RPMI8226 (cell line): ENCODE measurements at regions not wholly inside any gene's neighbourhood (a gene's known extent, or its start where the extent isn't known, plus 50 kb on each side); places are given as distances from the start of the nearest gene placed in this dataset.
"Not testable (repeated sequence)": the region's sequence is repeated elsewhere in the genome, so short reads cannot be mapped to it uniquely, and the experiment has no call there.

Experiments
- DNase-seq: peaks from one replicate; pipeline ENCODE4 v3.0.0-alpha.2; 2015

- DNase-seq: no peak
Measured at GRCh38 chr5:148708854-148709253, 54.5 kb upstream of the HTR4 start.

- no peak for DNase-seq
Measured at GRCh38 chr5:148711961-148712360, 57.6 kb upstream of the HTR4 start.

DNA sequence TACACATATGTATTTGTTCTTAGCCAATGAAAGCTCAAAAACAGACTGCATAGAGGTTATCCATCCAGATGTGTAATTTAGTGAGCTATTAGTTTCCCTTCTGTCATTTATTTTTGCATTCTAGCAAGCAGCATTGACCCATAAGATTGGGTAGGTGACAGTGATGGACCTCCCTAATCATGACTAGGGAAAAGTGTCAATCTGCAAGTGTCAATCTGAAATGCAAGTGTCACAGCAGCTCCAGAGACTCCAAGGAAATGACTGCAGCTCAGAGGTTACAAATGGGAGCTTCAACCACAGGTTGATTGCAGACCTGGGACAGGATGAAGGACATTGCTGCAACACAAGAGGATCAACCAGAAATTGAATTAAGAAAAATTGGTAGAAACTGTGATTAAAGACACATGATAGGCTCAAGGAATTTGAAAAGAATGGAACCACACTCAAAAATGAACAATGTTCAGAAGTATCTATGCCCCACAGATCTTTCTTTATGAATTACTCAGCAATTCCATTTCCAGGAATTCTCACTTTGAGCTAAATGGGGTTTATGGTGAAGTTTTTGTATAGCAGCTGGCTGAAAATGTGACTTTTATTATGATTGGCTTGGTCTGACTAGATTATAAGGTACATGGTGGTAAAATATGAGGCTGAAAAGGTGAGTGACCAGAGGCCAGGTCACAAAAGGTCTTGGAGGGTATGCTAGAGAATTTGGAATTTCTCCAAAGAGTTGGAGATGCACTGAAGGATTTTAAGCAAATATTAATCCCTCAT is 59.6 kb upstream of the HTR4 start:
- no peak for DNase-seq

DNA sequence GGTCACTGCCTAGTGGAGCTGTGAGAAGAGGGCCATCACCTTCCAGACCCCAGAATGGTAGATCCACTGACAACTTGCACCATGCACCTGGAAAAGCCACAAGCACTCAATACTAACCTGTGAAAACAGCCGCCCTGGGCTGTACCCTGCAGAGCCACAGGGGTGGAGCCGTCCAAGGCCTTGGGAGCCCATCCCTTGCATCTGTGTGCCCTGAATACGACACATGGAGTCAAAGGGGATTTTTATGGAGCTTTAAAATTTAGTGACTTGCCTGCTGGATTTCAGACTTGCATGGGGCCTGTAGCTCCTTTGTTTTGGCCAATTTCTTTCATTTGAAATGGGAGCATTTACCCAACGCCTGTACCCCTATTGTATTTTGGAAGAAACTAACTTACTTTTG is 62.4 kb upstream of the HTR4 start:
- no peak for DNase-seq

GRCh38 chr5:148717668-148718067 is 63.3 kb upstream of the HTR4 start:
- no peak for DNase-seq

DNA sequence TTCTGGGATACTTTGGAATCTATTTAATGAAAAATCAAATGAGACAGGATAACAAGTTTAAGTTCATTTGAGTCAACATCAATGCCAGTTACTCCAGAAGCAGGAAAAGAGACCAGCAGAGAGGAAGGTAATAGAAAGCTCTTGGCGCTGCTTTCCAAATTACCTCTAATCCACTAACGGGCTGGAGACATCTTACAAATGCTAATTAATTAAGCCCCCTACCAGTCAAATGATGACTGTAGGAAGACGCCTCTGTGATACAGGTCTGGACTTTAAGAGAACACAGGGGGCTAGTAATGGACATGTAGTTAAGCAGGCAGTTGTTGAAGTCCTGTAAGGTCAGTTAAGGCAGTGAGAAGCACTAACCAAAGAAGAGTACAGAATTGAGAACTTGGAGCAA is 65.3 kb upstream of the HTR4 start:
- no peak for DNase-seq

DNA sequence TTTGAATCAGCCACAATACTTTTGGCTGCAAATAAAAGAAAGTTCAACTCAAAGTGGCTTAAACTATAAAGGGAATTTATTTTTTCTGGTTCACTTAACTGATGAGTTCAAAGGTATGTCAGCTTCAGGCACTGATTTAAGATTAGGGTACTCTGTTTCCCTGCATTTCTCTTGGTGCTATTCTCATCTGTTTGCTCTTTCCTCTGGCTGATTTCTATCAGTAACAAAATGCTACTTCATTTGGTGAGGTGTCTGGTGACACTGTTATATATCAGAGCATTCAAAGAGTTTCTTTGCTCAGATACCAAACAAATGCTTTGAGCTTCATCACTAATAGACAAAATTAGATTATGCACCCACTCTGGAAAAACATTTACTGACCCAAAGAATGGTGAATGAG is 65.9 kb upstream of the HTR4 start:
- DNase-seq: no peak

- no peak for DNase-seq
Measured at GRCh38 chr5:148723143-148723542, 68.8 kb upstream of the HTR4 start.

DNA sequence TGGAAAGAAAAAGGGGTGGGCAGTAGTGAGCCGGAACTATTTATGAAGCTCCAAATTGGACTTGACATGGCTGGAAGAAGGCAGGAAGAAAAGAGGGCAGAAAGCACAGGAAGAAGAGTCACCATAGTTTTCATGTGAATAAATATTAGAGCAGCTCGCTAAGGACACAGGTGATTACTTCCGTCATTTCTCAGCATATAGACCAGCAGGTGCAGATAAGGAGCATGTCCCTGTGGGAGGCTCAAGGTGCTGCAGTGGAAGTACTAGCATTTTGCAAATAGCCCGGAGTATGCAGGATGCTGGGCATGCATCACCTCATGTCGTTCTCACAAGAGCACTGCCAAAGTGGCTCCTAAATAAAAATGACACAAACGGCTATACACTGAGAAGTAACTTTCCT is 71.3 kb upstream of the HTR4 start:
- no peak for DNase-seq

GRCh38 chr5:148729182-148729581 is 74.9 kb upstream of the HTR4 start:
- no peak for DNase-seq

GRCh38 chr5:148730270-148730669 is 75.9 kb upstream of the HTR4 start:
- DNase-seq: no peak

GRCh38 chr5:148730942-148731898 is 76.9 kb upstream of the HTR4 start:
- DNase-seq: peak; percentile 85

DNA sequence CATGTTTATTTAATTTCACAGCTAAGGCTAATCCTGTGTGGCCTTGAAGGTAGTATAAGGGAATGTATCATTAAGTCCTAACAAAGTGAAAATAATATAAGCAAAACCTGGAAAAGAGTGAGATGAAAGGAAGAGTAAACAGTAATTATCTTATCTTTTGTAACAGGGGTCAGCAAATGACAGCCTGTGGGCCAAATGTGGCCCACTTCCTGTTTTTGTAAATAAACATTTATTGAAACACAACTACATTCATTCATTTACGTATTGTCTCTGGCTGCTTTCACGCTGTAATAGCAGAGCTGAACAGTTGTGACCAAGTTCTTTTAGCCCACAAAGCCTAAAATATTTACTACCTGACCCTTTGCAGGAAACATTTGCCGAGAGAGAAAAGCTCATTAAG is 78.4 kb upstream of the HTR4 start:
- no peak for DNase-seq

DNA sequence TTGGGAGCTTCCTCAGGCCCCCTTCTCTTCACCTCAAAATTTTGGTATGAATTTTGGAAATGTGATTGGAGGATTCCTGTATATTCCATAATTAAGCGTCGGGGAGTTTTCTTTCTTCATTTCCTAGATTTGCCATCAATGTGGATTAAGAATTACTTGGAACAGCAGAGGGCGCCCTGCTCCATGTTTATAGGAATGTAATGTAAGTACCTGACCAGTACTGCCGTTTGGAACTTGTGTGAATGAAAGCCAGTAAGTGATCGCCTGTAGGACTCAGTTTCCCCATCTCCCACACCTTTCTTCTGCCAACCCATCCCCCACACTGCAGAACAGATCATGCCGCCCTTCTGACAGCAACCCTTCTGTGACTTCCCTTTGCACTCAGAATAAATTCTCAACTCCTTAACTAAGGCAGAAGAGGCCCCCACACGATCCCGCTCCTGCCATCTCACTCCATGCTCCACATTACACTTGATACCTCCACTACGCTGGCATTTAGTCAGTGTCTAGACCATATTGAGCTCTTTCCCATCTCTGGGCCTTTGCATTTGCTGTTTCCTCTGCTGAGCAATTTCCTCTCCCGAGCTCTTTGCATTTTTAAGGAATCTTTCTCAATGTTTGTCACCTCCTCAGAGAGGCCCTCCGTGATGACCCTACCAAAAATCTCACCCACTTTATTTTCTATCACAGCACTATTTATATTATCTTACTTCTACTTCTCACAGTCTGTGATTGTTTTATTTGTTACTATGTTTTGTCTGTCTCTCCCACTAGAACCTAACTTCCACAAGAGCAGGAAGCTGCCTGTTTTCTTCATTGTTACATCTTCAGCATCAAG is 79.5 kb upstream of the HTR4 start:
- peak; percentile 81 for DNase-seq

DNA sequence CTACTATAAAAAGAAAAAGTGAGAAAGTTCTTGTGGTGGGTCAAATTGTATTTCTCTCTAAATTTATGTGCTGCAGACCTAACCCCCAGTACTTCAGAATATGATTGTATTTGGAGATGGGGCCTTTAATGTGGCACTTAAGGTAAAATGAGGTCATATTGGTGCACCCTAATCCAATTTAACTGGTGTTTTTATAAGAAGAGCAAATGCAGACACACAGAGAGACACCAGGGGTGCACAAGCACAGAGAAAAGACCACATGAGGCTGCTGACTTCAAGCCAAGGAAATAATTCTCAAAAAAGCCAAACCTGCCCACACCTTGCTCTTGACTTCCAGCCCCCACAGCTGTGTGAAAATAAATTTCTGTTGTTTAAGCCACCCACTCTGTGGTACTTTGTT is 80.2 kb upstream of the HTR4 start:
- no peak for DNase-seq

DNA sequence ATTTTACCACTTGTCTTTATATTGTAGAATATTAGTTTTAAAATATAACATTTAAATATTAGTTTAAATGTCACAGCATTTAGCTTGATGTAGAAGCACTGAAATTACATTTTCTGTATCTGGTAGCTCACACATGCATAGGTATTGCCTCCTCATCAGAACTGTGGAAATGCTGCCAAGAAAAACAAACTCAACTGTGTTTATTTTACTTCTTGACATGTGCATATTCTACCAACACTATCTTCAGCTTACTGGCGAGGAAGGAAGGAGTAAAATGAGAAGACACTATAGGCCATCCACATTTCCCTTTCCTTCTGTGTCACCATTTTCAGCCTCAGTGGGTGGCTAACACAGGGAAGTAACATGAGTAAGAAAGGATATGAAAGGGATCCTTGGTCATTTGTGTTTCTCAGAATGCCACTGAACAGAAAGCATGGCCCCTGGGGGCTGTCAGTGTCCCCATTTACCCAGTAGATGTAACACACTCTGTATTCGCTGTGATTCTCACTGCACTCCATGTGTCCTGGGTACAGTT is 81.0 kb upstream of the HTR4 start:
- DNase-seq: no peak

DNA sequence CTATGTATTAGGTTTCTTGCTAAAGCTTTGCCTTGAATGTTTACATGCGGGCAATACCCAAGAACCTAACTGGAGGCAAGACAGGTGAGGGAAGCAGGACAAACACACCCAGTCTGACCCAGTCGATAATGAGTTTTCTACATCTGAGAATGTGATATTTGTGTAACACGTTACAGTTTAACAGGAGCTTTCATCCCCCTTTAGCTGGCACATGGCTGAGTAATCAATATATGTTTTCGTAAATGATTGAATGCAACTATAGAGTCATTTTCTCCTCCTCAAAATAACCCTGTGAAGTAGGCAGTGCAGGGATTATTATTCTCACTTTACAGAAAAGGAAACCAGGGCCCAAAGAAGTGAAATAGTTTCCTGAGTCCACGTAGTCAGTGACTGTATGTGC is 84.7 kb upstream of the HTR4 start:
- no peak for DNase-seq

DNA sequence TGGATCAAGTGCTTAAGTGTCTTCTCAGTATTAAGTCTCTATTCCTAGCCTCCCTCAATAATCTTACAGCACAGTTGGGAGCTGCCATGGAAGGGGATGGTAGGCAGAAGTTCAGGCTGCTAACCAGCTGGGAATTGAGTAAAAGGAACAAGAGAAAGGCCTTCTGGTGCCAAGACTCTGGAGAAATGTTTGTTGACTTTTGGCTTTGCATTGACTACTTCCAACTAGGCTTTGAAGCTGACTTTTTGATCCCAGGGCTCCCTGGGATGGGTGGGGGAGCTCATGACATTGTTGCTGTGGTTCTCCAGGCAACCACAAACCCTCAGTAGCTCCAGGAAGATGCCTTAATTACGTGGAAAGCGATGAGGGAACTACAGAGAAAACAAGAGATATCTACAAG is 85.2 kb upstream of the HTR4 start:
- no peak for DNase-seq

- DNase-seq: no peak
Measured at GRCh38 chr5:148740079-148740858, 85.9 kb upstream of the HTR4 start.

DNA sequence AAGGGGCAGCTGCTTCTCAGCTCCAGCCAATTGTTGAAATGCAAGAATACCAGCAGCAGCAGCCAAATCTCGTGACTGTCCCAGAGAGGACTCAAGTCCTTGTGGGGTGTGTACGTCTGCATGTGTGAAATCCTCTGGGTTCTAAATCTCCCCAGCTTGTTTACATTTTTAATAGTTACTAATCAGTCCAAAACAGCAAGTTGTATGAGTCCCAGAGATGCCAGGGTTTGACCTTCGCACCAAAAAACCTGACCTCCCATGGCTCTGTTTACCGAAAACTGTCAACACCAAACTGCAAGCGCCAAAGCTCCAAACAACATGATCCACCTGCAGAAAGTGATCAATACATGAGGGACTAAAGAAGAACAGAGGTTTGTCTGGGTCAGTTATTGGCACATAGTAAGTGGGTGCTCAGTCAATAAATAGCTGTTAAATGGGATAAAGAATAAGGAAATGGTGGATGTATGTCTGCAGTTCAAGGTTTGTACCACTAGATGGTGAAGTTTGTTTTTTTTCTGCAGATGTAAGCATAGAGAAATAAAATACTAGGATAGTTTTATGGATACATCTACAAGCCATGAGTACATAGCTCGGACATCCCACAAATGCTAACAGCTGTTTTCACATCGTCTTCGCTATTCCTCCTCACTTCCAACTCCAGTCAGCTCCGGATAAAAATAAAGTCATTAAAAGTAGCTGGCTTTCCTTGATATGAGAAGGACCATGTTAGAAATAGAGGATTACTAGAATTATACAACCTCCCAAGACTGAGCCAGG is 85.3 kb upstream of the ADRB2 start:
- peak; percentile 41 for DNase-seq

DNA sequence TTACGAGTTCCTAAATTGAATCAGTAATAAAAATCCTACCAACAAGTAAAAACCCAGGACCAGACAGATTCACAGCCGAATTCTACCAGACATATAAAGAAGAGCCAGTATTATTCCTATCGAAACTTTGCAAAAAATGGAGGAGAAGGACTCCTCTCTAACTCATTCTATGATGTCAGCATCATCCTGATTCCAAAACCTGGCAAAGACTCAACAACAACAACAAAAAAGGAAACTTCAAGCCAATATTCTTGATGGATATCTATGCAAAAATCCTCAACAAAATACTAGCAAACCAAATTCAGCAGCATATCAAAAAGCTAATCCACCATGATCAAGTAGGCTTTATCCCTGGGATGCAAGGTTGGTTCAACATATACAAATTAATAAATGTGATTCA is 84.6 kb upstream of the ADRB2 start:
- not testable (repeated sequence) for DNase-seq
